DOHH2 (cell line): ENCODE measurements at regions not wholly inside any gene's neighbourhood (a gene's known extent, or its start where the extent isn't known, plus 50 kb on each side); places are given as distances from the start of the nearest gene placed in this dataset.

Experiments used
- H3F3A ChIP-seq: fragments of 200-600 bp; sonication (generic), shearing (Covaris generic); 2 replicates; pipeline ENCODE4 v1.6.0; 2016; ENCODE audit warnings: antibody characterized with exemption, mild to moderate bottlenecking; ENCODE audit not compliant: control insufficient read depth, insufficient read depth
- H3K27ac ChIP-seq: fragments of 200-600 bp; sonication (generic); 2 replicates; pipeline ENCODE4 v1.5.1; 2014; ENCODE audit warnings: low read depth, mild to moderate bottlenecking, low read length, moderate library complexity
- H3K27me3 ChIP-seq: fragments of 200-600 bp; sonication (generic); 2 replicates; pipeline ENCODE4 v1.6.1; 2014; ENCODE audit warnings: mild to moderate bottlenecking, low read length, mixed read lengths; ENCODE audit not compliant: control insufficient read depth
- H3K36me3 ChIP-seq: fragments of 200-600 bp; sonication (generic); 2 replicates; pipeline ENCODE4 v1.6.1; 2014; ENCODE audit warnings: mild to moderate bottlenecking, low read length, moderate library complexity, mixed read lengths; ENCODE audit not compliant: control insufficient read depth
- H3K4me1 ChIP-seq: fragments of 200-600 bp; sonication (generic); 2 replicates; pipeline ENCODE4 v1.6.1; 2014; ENCODE audit warnings: mild to moderate bottlenecking, low read length, mixed read lengths; ENCODE audit not compliant: control insufficient read depth
- H3K4me2 ChIP-seq: fragments of 200-600 bp; sonication (generic); 2 replicates; pipeline ENCODE4 v1.6.0; 2014; ENCODE audit warnings: mild to moderate bottlenecking, low read length, moderate library complexity
- H3K4me3 ChIP-seq: fragments of 200-600 bp; sonication (generic); 2 replicates; pipeline ENCODE4 v1.5.1; 2014; ENCODE audit warnings: mild to moderate bottlenecking, low read length, mixed read lengths
- H3K79me2 ChIP-seq: fragments of 200-600 bp; sonication (generic); 2 replicates; pipeline ENCODE4 v1.6.1; 2014; ENCODE audit warnings: mild to moderate bottlenecking, low read length, mixed read lengths; ENCODE audit not compliant: control insufficient read depth
- H3K9me2 ChIP-seq: fragments of 200-600 bp; sonication (generic); replicated peaks from 2 replicates; pipeline ENCODE4 v1.6.1; 2014; ENCODE audit warnings: mild to moderate bottlenecking, low read length, mixed read lengths; ENCODE audit not compliant: control insufficient read depth
- H3K9me3 ChIP-seq: fragments of 200-600 bp; sonication (generic); 2 replicates; pipeline ENCODE4 v1.6.1; 2014; ENCODE audit warnings: antibody characterized with exemption, low read length, mixed read lengths; ENCODE audit not compliant: control insufficient read depth, insufficient read depth
- H4K20me1 ChIP-seq: fragments of 200-600 bp; sonication (generic); 2 replicates; pipeline ENCODE4 v1.6.0; 2014; ENCODE audit warnings: low read depth, mild to moderate bottlenecking, antibody characterized with exemption, low read length, moderate library complexity; ENCODE audit not compliant: control insufficient read depth, insufficient read depth
- CTCF ChIP-seq: fragments of 200-600 bp; sonication (generic); IDR thresholded peaks from one replicate; pipeline ENCODE4 v1.5.1; 2014; ENCODE audit warnings: antibody characterized with exemption, mild to moderate bottlenecking, low read depth, low read length; ENCODE audit not compliant: poor library complexity, severe bottlenecking
- EZH2phosphoT487 ChIP-seq: fragments of 200-600 bp; sonication (generic); IDR thresholded peaks from 2 replicates; pipeline ENCODE4 v1.6.1; 2017; ENCODE audit warnings: borderline replicate concordance, mild to moderate bottlenecking, antibody characterized with exemption, low read length, moderate library complexity, mixed read lengths

GRCh38 chr2:175450029-175450760 is 268.7 kb upstream of the ATP5MC3 start:
- Histone ChIP-seq H3K27me3 (no peaks in the 10 kb centered on the region), H3K4me2 (no peak overlapping the region), H3F3A (no peaks in the 10 kb centered on the region), H3K4me3 (no peak overlapping the region), H4K20me1 (no peaks in the 10 kb centered on the region), H3K27ac (no peak overlapping the region), H3K79me2 (no peaks in the 10 kb centered on the region), H3K36me3 (no peaks in the 10 kb centered on the region), H3K9me3 (no peaks in the 10 kb centered on the region), H3K4me1 (no peaks in the 10 kb centered on the region), H3K9me2 (no peaks in the 10 kb centered on the region)
- no peak for TF ChIP-seq EZH2phosphoT487

GRCh38 chr2:175449616-175450015 is 268.1 kb upstream of the ATP5MC3 start:
- TF ChIP-seq EZH2phosphoT487 = no peak
- TF ChIP-seq CTCF = no peak
- Histone ChIP-seq H3K4me1 (no peaks in the 10 kb centered on the region), H3K79me2 (no peaks in the 10 kb centered on the region), H3K4me3 (no peak overlapping the region), H3K9me2 (no peaks in the 10 kb centered on the region), H3K9me3 (no peaks in the 10 kb centered on the region), H3K27me3 (no peaks in the 10 kb centered on the region), H3K27ac (no peak overlapping the region), H3F3A (no peaks in the 10 kb centered on the region), H3K36me3 (no peaks in the 10 kb centered on the region), H3K4me2 (no peak overlapping the region), H4K20me1 (no peaks in the 10 kb centered on the region)

- H3K4me1 ChIP-seq = no peaks in the 10 kb centered on the region
- H3K9me2 ChIP-seq = no peaks in the 10 kb centered on the region
- no peaks in the 10 kb centered on the region for H3K27me3 ChIP-seq
- H3K79me2 ChIP-seq = no peaks in the 10 kb centered on the region
- TF ChIP-seq EZH2phosphoT487 (no peak), CTCF (no peak)
- no peak overlapping the region for H3K4me2 ChIP-seq
- H3F3A ChIP-seq = no peaks in the 10 kb centered on the region
- no peaks in the 10 kb centered on the region for H3K9me3 ChIP-seq
- no peaks in the 10 kb centered on the region for H4K20me1 ChIP-seq
- H3K36me3 ChIP-seq = no peaks in the 10 kb centered on the region
- H3K27ac ChIP-seq = no peak overlapping the region
- no peak overlapping the region for H3K4me3 ChIP-seq
Observed at GRCh38 chr2:175446201-175446600, 264.7 kb upstream of the ATP5MC3 start.

- TF ChIP-seq EZH2phosphoT487 (no peak), CTCF (no peak)
- no peaks in the 10 kb centered on the region for H3K9me3 ChIP-seq
- H3K4me2 ChIP-seq = no peak overlapping the region
- no peaks in the 10 kb centered on the region for H3F3A ChIP-seq
- no peaks in the 10 kb centered on the region for H4K20me1 ChIP-seq
- no peak overlapping the region for H3K27ac ChIP-seq
- H3K36me3 ChIP-seq = no peaks in the 10 kb centered on the region
- H3K4me3 ChIP-seq = no peak overlapping the region
- no peaks in the 10 kb centered on the region for H3K27me3 ChIP-seq
- H3K4me1 ChIP-seq = no peaks in the 10 kb centered on the region
- H3K79me2 ChIP-seq = no peaks in the 10 kb centered on the region
- H3K9me2 ChIP-seq = no peaks in the 10 kb centered on the region
Observed at GRCh38 chr2:175445281-175445680, 263.8 kb upstream of the ATP5MC3 start.
